ENCODE measurements at regions not wholly inside any gene's neighbourhood (a gene's known extent, or its start where the extent isn't known, plus 50 kb on each side); places are given as distances from the start of the nearest gene placed in this dataset.

- POLR2A ChIA-PET, result no interaction called here
- Histone ChIP-seq H2AFZ (ENCODE audit: low read depth, low read length) (no peak overlapping the region), H3K4me3 (no peak overlapping the region), H3K36me3 (ENCODE audit: control insufficient read depth, insufficient read depth, low read length) (no peaks in the 10 kb centered on the region), H3K4me1 (replicated peaks in 1 of 2; ENCODE audit: control insufficient read depth in 2 of 2, insufficient read depth in 2 of 2, low read length in 2 of 2) (no peaks in the 10 kb centered on the region), H3K9me3 (replicated peaks; ENCODE audit: control insufficient read depth, insufficient read depth, low read depth, low read length) (no peaks in the 10 kb centered on the region), H4K20me1 (replicated peaks; ENCODE audit: control insufficient read depth, insufficient read depth, low read length) (no peaks in the 10 kb centered on the region), H3K27me3 (ENCODE audit: control insufficient read depth in 2 of 2, insufficient read depth in 2 of 2, low read length in 2 of 2) (no peaks in the 10 kb centered on the region), H3K4me2 (ENCODE audit: insufficient read depth, low read length) (no peak overlapping the region), H3K27ac (ENCODE audit: extremely low read depth, low read depth, low read length) (no peak overlapping the region), H3K79me2 (ENCODE audit: control insufficient read depth, insufficient read depth, low read length) (no peaks in the 10 kb centered on the region), H3K9ac (ENCODE audit: insufficient read depth in 1 of 2, low read depth in 2 of 2, low read length in 2 of 2) (no peak overlapping the region), H3K9me1 (ENCODE audit: control insufficient read depth, insufficient read depth, low read length) (no peaks in the 10 kb centered on the region)
- BruUV-seq (replicated peaks), result no TSS peak
- no peak for TF ChIP-seq ZNF518B (CRISPR knock-in tag; IDR thresholded peaks at IDR 0.05)
- TF ChIP-seq ZNF324 (CRISPR knock-in tag; IDR thresholded peaks at IDR 0.05), result no peak
- TF ChIP-seq ZNF449 (CRISPR knock-in tag; IDR thresholded peaks at IDR 0.05), result no peak
- no peak for ATAC-seq
- 0% methylated on average over 9 of the region's 9 CpGs for WGBS (ENCODE audit: insufficient coverage, low coverage, missing lambda C conversion rate)
- DNase-seq (ENCODE audit: extremely low read depth in 1 of 4, low spot score in 3 of 4), result no peak
- in situ Hi-C loops (cut with MboI) (no loop called here), intact Hi-C loops (cut with micrococcal nuclease) (no loop called here)
- CTCF ChIA-PET (ENCODE audit: low intra/inter-chr PET ratio), result no interaction called here
- no peak for FAIRE-seq
Measured at GRCh38 chr3:55243678-55244077, 243.4 kb downstream of the WNT5A start.
